ENCODE measurements at regions not wholly inside any gene's neighbourhood (a gene's known extent, or its start where the extent isn't known, plus 50 kb on each side); places are given as distances from the start of the nearest gene placed in this dataset.

- TF ChIP-seq CTCF (IDR thresholded peaks at IDR 0.05; ENCODE audit: extremely low read depth in 1 of 2, insufficient read depth in 1 of 2, low read depth in 1 of 2, low read length in 2 of 2): no peak
- peak; percentile 35 for TF ChIP-seq GATA2 (IDR thresholded peaks at IDR 0.05; ENCODE audit: insufficient read depth, insufficient read length, low read depth, low read length)
- no peak for TF ChIP-seq POLR2AphosphoS5 (IDR thresholded peaks at IDR 0.05; ENCODE audit: insufficient read depth, low read depth, low read length)
- no peak for TF ChIP-seq MAX (IDR thresholded peaks at IDR 0.05; ENCODE audit: insufficient read depth, insufficient read length)
- TF ChIP-seq POLR2A (IDR thresholded peaks at IDR 0.05; ENCODE audit: low read depth, low read length): no peak
- no peak for TF ChIP-seq EZH2 (IDR thresholded peaks at IDR 0.05; ENCODE audit: borderline replicate concordance, low read depth, low read length, severe bottlenecking)
- no peak for TF ChIP-seq FOS (IDR thresholded peaks at IDR 0.05; ENCODE audit: borderline replicate concordance, insufficient read depth, low read length)
- no peak for TF ChIP-seq MYC (IDR thresholded peaks at IDR 0.05; ENCODE audit: low read depth, low read length)
- TF ChIP-seq JUN (IDR thresholded peaks at IDR 0.05; ENCODE audit: borderline replicate concordance, insufficient read depth, insufficient read length, low read depth): no peak
Measured at GRCh38 chr5:164053123-164053522, 547.7 kb downstream of the MAT2B start.

All from endothelial cell of umbilical vein (primary cell).